PC-9 (cell line): ENCODE measurements at regions not wholly inside any gene's neighbourhood (a gene's known extent, or its start where the extent isn't known, plus 50 kb on each side); places are given as distances from the start of the nearest gene placed in this dataset.

ENCODE experiments used
- EZH2 ChIP-seq: fragments of 200-600 bp; sonication (generic); IDR thresholded peaks from 2 replicates; pipeline ENCODE4 v1.8.0; 2017; ENCODE audit warnings: antibody characterized with exemption, low read depth
- TF ChIP-seq, protein P1 (sequence below): fragments of 200-600 bp; sonication (generic); conservative IDR thresholded peaks from 2 replicates; pipeline ENCODE4 v1.6.1; 2017; ENCODE audit warnings: mixed run types, antibody characterized with exemption, mild to moderate bottlenecking, moderate library complexity

GRCh38 chr1:29638281-29638680, 402.0 kb downstream of the PTPRU start:
- TF ChIP-seq, protein P1, sequence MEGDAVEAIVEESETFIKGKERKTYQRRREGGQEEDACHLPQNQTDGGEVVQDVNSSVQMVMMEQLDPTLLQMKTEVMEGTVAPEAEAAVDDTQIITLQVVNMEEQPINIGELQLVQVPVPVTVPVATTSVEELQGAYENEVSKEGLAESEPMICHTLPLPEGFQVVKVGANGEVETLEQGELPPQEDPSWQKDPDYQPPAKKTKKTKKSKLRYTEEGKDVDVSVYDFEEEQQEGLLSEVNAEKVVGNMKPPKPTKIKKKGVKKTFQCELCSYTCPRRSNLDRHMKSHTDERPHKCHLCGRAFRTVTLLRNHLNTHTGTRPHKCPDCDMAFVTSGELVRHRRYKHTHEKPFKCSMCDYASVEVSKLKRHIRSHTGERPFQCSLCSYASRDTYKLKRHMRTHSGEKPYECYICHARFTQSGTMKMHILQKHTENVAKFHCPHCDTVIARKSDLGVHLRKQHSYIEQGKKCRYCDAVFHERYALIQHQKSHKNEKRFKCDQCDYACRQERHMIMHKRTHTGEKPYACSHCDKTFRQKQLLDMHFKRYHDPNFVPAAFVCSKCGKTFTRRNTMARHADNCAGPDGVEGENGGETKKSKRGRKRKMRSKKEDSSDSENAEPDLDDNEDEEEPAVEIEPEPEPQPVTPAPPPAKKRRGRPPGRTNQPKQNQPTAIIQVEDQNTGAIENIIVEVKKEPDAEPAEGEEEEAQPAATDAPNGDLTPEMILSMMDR, result no peak
- TF ChIP-seq EZH2, result no peak
